Caco-2 (cell line): ENCODE measurements at regions not wholly inside any gene's neighbourhood (a gene's known extent, or its start where the extent isn't known, plus 50 kb on each side); places are given as distances from the start of the nearest gene placed in this dataset.

Source experiments
- BruUV-seq: library from RNA; stranded (reverse); fragments of 400-500 nt; replicated peaks from 2 replicates; lab custom pipeline; 2021; lab: Mats Ljungman, UMichigan
- CTCF ChIA-PET: fragments of 300-600 bp; sonication (Branson Sonifier 250); formaldehyde crosslinking; loops from one replicate; lab custom pipeline; 2022; ENCODE audit warnings: antibody characterized with exemption; lab: Charles Lee
- POLR2A ChIA-PET: fragments of 300-600 bp; sonication (Branson Sonifier 250); formaldehyde crosslinking; loops from one replicate; lab custom pipeline; 2022; ENCODE audit warnings: antibody characterized with exemption; lab: Charles Lee
- DNase-seq, 2 experiments: peaks; one replicate each; pipeline versions ENCODE4 v3.0.0 to v3.0.0-alpha.2; 2020 to 2022
- H3K27me3 ChIP-seq: replicated peaks from 2 replicates; pipeline ENCODE4 v1.6.0; 2011; ENCODE audit warnings: low read length; ENCODE audit not compliant: control insufficient read depth, insufficient read depth
- H3K36me3 ChIP-seq: 2 replicates; pipeline ENCODE4 v1.5.1; 2011; ENCODE audit warnings: low read length; ENCODE audit not compliant: control insufficient read depth, insufficient read depth
- H3K4me1 ChIP-seq: fragments of 250-450 bp; sonication (Bioruptor Pico); 2 replicates; pipeline ENCODE4 v1.5.1; 2020; ENCODE audit warnings: mild to moderate bottlenecking
- H3K4me3 ChIP-seq: 2 replicates; pipeline ENCODE4 v1.5.1; 2011; ENCODE audit warnings: low read depth, mild to moderate bottlenecking, control low read depth, low read length
- H3K9me3 ChIP-seq: fragments of 250-450 bp; sonication (Bioruptor Pico); 2 replicates; pipeline ENCODE4 v1.5.1; 2020; ENCODE audit warnings: mild to moderate bottlenecking, moderate library complexity
- H3K27ac Mint-ChIP-seq: one replicate; pipeline ENCODE4 v1.8.0; 2022; ENCODE audit warnings: mixed read lengths; ENCODE audit not compliant: unreplicated experiment
- H3K27me3 Mint-ChIP-seq: one replicate; pipeline ENCODE4 v1.8.0; 2022; ENCODE audit warnings: mixed read lengths; ENCODE audit not compliant: insufficient read depth, unreplicated experiment
- H3K36me3 Mint-ChIP-seq: one replicate; pipeline ENCODE4 v1.8.0; 2022; ENCODE audit warnings: mild to moderate bottlenecking, mixed read lengths; ENCODE audit not compliant: insufficient read depth, unreplicated experiment
- H3K4me1 Mint-ChIP-seq: one replicate; pipeline ENCODE4 v1.8.0; 2022; ENCODE audit warnings: low read depth, mixed read lengths; ENCODE audit not compliant: unreplicated experiment
- H3K4me3 Mint-ChIP-seq: one replicate; pipeline ENCODE4 v1.8.0; 2022; ENCODE audit warnings: mild to moderate bottlenecking, moderate library complexity, mixed read lengths; ENCODE audit not compliant: unreplicated experiment
- H3K9me3 Mint-ChIP-seq: one replicate; pipeline ENCODE4 v1.8.0; 2022; ENCODE audit warnings: mixed read lengths; ENCODE audit not compliant: unreplicated experiment
- intact Hi-C: fragments of 100-400 bp; cut with micrococcal nuclease; formaldehyde crosslinking; loops from one replicate; pipeline ENCODE4 v1.10.0; 2022; ENCODE audit not compliant: unreplicated experiment
- TF ChIP-seq, protein P1 (sequence below), 2 experiments: fragments of 200-600 bp in 1 of 2; IDR thresholded peaks; 1 replicate in 1 of 2; 2 replicates in 1 of 2; pipeline versions ENCODE4 v1.5.1 to v1.8.0; 2011 to 2022; ENCODE audit warnings: antibody characterized with exemption in 1 of 2, control low read depth in 1 of 2, inconsistent platforms in 1 of 2, low read depth in 1 of 2, low read length in 1 of 2, mild to moderate bottlenecking in 1 of 2, moderate library complexity in 1 of 2; ENCODE audit not compliant: insufficient read depth in 1 of 2, severe bottlenecking in 1 of 2, unreplicated experiment in 1 of 2

DNA sequence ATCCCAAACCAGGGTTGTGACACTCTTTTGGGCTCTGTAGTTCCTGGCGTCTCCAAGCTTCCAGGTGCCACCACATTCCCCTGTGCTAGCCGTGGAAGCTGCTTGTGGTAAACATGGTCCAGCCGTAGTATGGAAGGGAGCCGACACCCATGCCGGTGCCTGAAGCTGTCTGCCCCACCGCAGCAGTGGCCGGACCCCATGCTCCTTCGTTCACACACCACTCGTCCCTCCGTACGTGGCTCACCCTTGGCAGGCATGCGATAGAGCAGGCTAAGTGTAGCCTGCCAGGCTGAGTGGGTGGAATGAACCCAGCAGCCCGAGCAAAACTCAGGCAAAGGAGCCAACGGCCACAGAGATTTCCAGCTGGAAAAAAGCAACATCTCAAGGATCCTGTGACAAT, 2030.4 kb downstream of the EFNA5 start:
- no peaks in the 10 kb centered on the region for H3K4me1 Mint-ChIP-seq
- no peak for DNase-seq
- no peaks in the 10 kb centered on the region for H3K36me3 Mint-ChIP-seq
- H3K4me1 ChIP-seq: no peaks in the 10 kb centered on the region
- H3K9me3 ChIP-seq: no peaks in the 10 kb centered on the region
- no peak overlapping the region for H3K4me3 ChIP-seq
- H3K9me3 Mint-ChIP-seq: no peaks in the 10 kb centered on the region
- TF ChIP-seq, protein P1, sequence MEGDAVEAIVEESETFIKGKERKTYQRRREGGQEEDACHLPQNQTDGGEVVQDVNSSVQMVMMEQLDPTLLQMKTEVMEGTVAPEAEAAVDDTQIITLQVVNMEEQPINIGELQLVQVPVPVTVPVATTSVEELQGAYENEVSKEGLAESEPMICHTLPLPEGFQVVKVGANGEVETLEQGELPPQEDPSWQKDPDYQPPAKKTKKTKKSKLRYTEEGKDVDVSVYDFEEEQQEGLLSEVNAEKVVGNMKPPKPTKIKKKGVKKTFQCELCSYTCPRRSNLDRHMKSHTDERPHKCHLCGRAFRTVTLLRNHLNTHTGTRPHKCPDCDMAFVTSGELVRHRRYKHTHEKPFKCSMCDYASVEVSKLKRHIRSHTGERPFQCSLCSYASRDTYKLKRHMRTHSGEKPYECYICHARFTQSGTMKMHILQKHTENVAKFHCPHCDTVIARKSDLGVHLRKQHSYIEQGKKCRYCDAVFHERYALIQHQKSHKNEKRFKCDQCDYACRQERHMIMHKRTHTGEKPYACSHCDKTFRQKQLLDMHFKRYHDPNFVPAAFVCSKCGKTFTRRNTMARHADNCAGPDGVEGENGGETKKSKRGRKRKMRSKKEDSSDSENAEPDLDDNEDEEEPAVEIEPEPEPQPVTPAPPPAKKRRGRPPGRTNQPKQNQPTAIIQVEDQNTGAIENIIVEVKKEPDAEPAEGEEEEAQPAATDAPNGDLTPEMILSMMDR (IDR thresholded peaks at IDR 0.05; ENCODE audit: insufficient read depth in 1 of 2, low read depth in 1 of 2, low read length in 1 of 2, severe bottlenecking in 1 of 2, unreplicated experiment in 1 of 2): no peak
- H3K36me3 ChIP-seq: no peaks in the 10 kb centered on the region
- BruUV-seq: no TSS peak
- H3K27me3 ChIP-seq: no peaks in the 10 kb centered on the region
- H3K27me3 Mint-ChIP-seq: peaks cover 3% of the 10 kb centered on the region
- POLR2A ChIA-PET: no interaction called here
- CTCF ChIA-PET: no interaction called here
- intact Hi-C loops: no loop called here
- H3K27ac Mint-ChIP-seq: no peak overlapping the region
- no peak overlapping the region for H3K4me3 Mint-ChIP-seq

DNA sequence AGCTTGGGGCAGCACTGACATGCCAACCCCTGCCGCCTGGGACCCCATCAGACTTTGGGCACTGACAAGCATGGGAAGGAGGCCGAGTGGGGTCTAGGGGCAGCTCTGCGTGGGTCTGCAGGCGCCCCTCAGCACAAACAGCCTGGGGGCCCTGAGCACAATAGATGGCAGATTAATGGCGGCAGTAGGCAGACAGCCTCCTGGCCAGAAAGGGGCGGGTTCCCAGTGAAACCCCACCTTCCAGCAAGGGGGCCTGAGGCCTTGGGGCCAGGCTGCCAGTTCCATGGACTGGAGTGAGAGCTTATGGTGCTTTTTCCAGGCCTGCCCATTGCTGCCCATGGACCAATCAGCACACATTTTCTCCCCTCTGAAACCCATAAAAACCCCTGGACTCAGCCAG, 2031.2 kb downstream of the EFNA5 start:
- Histone ChIP-seq H3K36me3 (no peaks in the 10 kb centered on the region), H3K4me3 (no peak overlapping the region), H3K4me1 (no peaks in the 10 kb centered on the region), H3K27me3 (no peaks in the 10 kb centered on the region), H3K9me3 (no peaks in the 10 kb centered on the region)
- Mint-ChIP-seq H3K4me3 (no peak overlapping the region), H3K36me3 (no peaks in the 10 kb centered on the region), H3K27ac (no peak overlapping the region), H3K4me1 (no peaks in the 10 kb centered on the region), H3K27me3 (peaks cover 3% of the 10 kb centered on the region), H3K9me3 (no peaks in the 10 kb centered on the region)
- intact Hi-C loops: no loop called here
- CTCF ChIA-PET: no interaction called here
- POLR2A ChIA-PET: no interaction called here
- DNase-seq: no peak
- TF ChIP-seq, protein P1 (IDR thresholded peaks at IDR 0.05; ENCODE audit: insufficient read depth in 1 of 2, low read depth in 1 of 2, low read length in 1 of 2, severe bottlenecking in 1 of 2, unreplicated experiment in 1 of 2): no peak
- BruUV-seq: no TSS peak

DNA sequence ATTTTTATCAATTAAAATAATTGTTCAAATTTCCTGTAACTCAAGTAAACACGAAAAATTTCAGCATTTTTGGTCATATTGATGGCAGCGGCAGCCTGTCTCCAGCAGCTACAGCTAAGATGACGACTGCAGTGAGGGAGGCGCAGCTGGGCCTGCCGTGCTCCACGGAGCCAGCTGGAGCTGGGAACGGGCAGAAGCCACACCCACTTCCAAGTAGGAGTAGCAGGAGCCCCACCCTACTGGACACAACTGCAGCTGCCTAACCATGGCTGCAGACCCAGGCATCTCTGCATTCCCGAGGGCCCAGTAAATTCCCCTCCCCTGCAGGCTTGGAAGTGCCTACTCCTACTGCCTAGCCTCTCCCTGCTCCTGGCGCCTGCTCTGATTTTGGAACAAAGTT, 2031.7 kb downstream of the EFNA5 start:
- Histone ChIP-seq H3K9me3 (no peaks in the 10 kb centered on the region), H3K4me1 (no peaks in the 10 kb centered on the region), H3K36me3 (no peaks in the 10 kb centered on the region), H3K4me3 (no peak overlapping the region), H3K27me3 (no peaks in the 10 kb centered on the region)
- no TSS peak for BruUV-seq
- POLR2A ChIA-PET: no interaction called here
- peaks cover 3% of the 10 kb centered on the region for H3K27me3 Mint-ChIP-seq
- H3K9me3 Mint-ChIP-seq: no peaks in the 10 kb centered on the region
- no peaks in the 10 kb centered on the region for H3K4me1 Mint-ChIP-seq
- CTCF ChIA-PET: no interaction called here
- H3K27ac Mint-ChIP-seq: no peak overlapping the region
- TF ChIP-seq, protein P1 (IDR thresholded peaks at IDR 0.05; ENCODE audit: insufficient read depth in 1 of 2, low read depth in 1 of 2, low read length in 1 of 2, severe bottlenecking in 1 of 2, unreplicated experiment in 1 of 2): no peak
- peak; percentile 7 to 47 for DNase-seq
- H3K4me3 Mint-ChIP-seq: no peak overlapping the region
- H3K36me3 Mint-ChIP-seq: no peaks in the 10 kb centered on the region
- intact Hi-C loops: no loop called here
